ENCODE measurements at regions not wholly inside any gene's neighbourhood (a gene's known extent, or its start where the extent isn't known, plus 50 kb on each side); places are given as distances from the start of the nearest gene placed in this dataset.

DNA sequence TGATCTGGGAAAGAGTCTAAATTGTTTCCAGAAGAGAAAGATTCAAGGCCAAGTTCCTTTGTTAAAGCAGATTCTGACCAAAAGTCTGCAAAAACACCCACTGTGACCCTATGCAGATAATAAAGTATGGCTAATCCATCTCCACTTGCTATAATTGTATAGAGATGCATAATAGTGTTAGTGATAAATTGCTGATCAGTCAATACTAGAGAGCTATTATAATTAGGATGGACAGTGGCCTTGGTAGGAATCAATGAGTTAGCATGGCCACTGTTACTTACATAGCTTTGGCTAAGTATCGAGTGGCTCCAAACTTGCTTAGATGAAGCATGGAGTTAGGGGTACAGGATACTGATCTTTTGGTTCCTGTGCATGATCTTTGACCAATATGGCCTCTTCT is 683.4 kb upstream of the MEF2C start:
- TF ChIP-seq, protein P1, sequence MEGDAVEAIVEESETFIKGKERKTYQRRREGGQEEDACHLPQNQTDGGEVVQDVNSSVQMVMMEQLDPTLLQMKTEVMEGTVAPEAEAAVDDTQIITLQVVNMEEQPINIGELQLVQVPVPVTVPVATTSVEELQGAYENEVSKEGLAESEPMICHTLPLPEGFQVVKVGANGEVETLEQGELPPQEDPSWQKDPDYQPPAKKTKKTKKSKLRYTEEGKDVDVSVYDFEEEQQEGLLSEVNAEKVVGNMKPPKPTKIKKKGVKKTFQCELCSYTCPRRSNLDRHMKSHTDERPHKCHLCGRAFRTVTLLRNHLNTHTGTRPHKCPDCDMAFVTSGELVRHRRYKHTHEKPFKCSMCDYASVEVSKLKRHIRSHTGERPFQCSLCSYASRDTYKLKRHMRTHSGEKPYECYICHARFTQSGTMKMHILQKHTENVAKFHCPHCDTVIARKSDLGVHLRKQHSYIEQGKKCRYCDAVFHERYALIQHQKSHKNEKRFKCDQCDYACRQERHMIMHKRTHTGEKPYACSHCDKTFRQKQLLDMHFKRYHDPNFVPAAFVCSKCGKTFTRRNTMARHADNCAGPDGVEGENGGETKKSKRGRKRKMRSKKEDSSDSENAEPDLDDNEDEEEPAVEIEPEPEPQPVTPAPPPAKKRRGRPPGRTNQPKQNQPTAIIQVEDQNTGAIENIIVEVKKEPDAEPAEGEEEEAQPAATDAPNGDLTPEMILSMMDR (IDR thresholded peaks at IDR 0.05) = no peak
- TF ChIP-seq POLR2A (IDR thresholded peaks at IDR 0.05) = no peak
- no peak for TF ChIP-seq POLR2AphosphoS5 (IDR thresholded peaks at IDR 0.05)
- no peak for TF ChIP-seq EP300 (IDR thresholded peaks at IDR 0.05)
